GM06990 (cell line): ENCODE measurements at regions not wholly inside any gene's neighbourhood (a gene's known extent, or its start where the extent isn't known, plus 50 kb on each side); places are given as distances from the start of the nearest gene placed in this dataset.
"Not testable (repeated sequence)": the region's sequence is repeated elsewhere in the genome, so short reads cannot be mapped to it uniquely, and the experiment has no call there.

ENCODE experiments used
- DNase-seq: peaks from one replicate; pipeline ENCODE4 v3.0.0-alpha.2; 2011; ENCODE audit not compliant: insufficient read length; ENCODE audit errors: extremely low read depth
- H3K27me3 ChIP-seq: replicated peaks from 2 replicates; pipeline ENCODE4 v1.6.0; 2011; ENCODE audit warnings: low read length; ENCODE audit not compliant: control insufficient read depth, insufficient read depth
- H3K36me3 ChIP-seq: 2 replicates; pipeline ENCODE4 v1.5.1; 2011; ENCODE audit warnings: low read length; ENCODE audit not compliant: control insufficient read depth, insufficient read depth
- H3K4me3 ChIP-seq: replicated peaks from 2 replicates; pipeline ENCODE4 v1.5.1; 2011; ENCODE audit warnings: low read depth, mild to moderate bottlenecking, control low read depth, low read length
- CTCF ChIP-seq: IDR thresholded peaks from 2 replicates; pipeline ENCODE4 v1.5.1; 2011; ENCODE audit warnings: low read length, control low read depth, mild to moderate bottlenecking, inconsistent platforms; ENCODE audit not compliant: insufficient read depth, poor library complexity, severe bottlenecking

DNA sequence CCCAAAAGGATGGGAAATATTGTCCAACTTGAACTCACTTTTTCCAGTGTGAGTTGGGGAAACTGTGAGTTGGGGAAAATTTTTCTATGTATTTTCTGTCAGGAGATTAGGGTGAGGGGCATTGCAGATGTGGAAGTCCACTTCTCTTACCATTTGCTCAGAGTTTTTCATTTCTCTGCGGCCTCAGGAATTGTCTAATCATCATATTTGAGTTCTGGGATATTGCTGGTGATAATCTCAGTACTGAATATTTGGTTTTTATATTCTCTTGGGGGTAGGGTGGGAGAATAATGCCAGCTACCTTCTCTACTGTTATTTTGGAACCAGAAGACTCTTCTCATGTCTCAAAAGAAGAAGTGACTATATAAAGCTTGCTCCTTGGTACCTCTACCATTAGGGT is 141.3 kb upstream of the SLC13A1 start:
- no peak for TF ChIP-seq CTCF
- DNase-seq = no peak
- Histone ChIP-seq H3K4me3 (no peak overlapping the region), H3K27me3 (no peaks in the 10 kb centered on the region), H3K36me3 (no peaks in the 10 kb centered on the region)

GRCh38 chr7:123338688-123339087 is 138.9 kb upstream of the SLC13A1 start:
- H3K27me3 ChIP-seq = no peaks in the 10 kb centered on the region
- H3K36me3 ChIP-seq = no peaks in the 10 kb centered on the region
- TF ChIP-seq CTCF = no peak
- no peak for DNase-seq
- H3K4me3 ChIP-seq = no peak overlapping the region

GRCh38 chr7:123329988-123330643 is 130.3 kb upstream of the SLC13A1 start:
- H3K4me3 ChIP-seq = no peak overlapping the region
- no peak for DNase-seq
- no peaks in the 10 kb centered on the region for H3K27me3 ChIP-seq
- no peaks in the 10 kb centered on the region for H3K36me3 ChIP-seq
- no peak for TF ChIP-seq CTCF

DNA sequence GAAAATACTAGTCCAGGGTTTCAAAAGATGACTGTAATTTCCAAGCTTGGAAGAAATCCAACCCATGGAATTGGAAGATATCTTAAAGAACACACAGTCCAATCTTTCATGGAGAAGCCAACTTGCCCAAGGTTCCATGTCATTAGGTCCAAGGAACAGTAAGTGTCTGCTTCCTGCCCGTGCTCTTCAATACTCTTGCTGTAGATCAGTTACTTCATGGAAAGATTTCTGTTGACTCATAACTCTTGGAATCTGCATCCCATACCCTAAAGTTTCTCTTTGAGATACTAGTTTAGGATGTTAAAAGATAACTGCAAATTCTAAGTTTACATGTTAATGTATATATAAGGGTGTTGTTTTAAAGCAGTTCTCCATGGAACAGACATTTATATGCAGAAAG is 127.9 kb upstream of the SLC13A1 start:
- H3K36me3 ChIP-seq = no peaks in the 10 kb centered on the region
- H3K27me3 ChIP-seq = no peaks in the 10 kb centered on the region
- TF ChIP-seq CTCF = no peak
- H3K4me3 ChIP-seq = no peak overlapping the region
- DNase-seq = no peak

GRCh38 chr7:123324283-123324682 is 124.5 kb upstream of the SLC13A1 start:
- no peak overlapping the region for H3K4me3 ChIP-seq
- H3K36me3 ChIP-seq = no peaks in the 10 kb centered on the region
- no peak for DNase-seq
- no peak for TF ChIP-seq CTCF
- H3K27me3 ChIP-seq = no peaks in the 10 kb centered on the region

DNA sequence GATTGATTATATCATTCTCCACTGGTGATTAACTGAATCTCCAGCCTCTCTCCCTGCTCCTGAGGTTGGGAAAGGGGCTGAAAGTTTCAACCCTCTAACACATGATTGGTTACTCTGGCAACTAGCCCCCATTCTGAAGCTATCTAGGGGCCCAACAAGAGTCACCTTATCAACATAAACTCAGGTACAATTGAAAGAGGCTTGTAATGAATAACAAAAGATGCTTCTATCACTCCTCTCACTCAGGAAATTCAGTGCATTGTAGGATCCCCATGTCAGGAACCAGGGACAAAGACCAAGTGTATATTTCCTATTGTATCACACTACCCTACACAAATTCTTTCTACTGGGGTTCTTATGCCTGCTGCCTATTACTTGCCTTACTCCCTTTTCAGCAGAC is 123.9 kb upstream of the SLC13A1 start:
- TF ChIP-seq CTCF = no peak
- Histone ChIP-seq H3K4me3 (no peak overlapping the region), H3K27me3 (no peaks in the 10 kb centered on the region), H3K36me3 (no peaks in the 10 kb centered on the region)
- no peak for DNase-seq

- not testable (repeated sequence) for H3K36me3 ChIP-seq, H3K27me3 ChIP-seq, H3K4me3 ChIP-seq, DNase-seq
These were observed 121.8 kb upstream of the SLC13A1 start for GRCh38 chr7:123321578-123321977.
